HCT116 (cell line): ENCODE measurements at regions not wholly inside any gene's neighbourhood (a gene's known extent, or its start where the extent isn't known, plus 50 kb on each side); places are given as distances from the start of the nearest gene placed in this dataset.

Source experiments
- ATAC-seq: fragments of 200-7000 bp; cut with Tn5 transposase; 2 replicates; pipeline ENCODE4 v1.9.1; 2020; ENCODE audit warnings: mild to moderate bottlenecking, moderate library complexity
- BruUV-seq: library from RNA; stranded (reverse); fragments of 400-500 nt; replicated peaks from 2 replicates; lab custom pipeline; 2021; lab: Mats Ljungman, UMichigan
- CTCF ChIA-PET: fragments of 300-600 bp; sonication (Branson Sonifier 250); formaldehyde crosslinking; loops from one replicate; lab custom pipeline; 2021; ENCODE audit warnings: antibody characterized with exemption; lab: Charles Lee
- POLR2A ChIA-PET: fragments of 300-600, 350-600 bp; sonication (Branson Sonifier 250); formaldehyde crosslinking; loops from one replicate; lab custom pipeline; 2021; ENCODE audit warnings: antibody characterized with exemption; lab: Charles Lee
- RAD21 ChIA-PET, 2 experiments: fragments of 300-600 bp; sonication (Branson Sonifier 250); formaldehyde crosslinking; loops; one replicate each; lab custom pipeline; 2023; ENCODE audit warnings: low total read pairs in 2 of 2; ENCODE audit not compliant: uncharacterized antibody in 2 of 2, unreplicated experiment in 2 of 2, low non-redundant PET in 1 of 2; lab: Charles Lee
- DNase-seq: peaks from one replicate; pipeline ENCODE4 v3.0.0-alpha.2; 2010; ENCODE audit warnings: low read depth, low spot score
- H2AFZ ChIP-seq: fragments of 200-600 bp; shearing (Covaris generic), sonication (generic); 2 replicates; pipeline ENCODE4 v1.6.1; 2017; ENCODE audit warnings: low read depth, mixed run types, mixed read lengths, antibody characterized with exemption, low read length; ENCODE audit not compliant: poor library complexity, severe bottlenecking
- H3K27ac ChIP-seq: 2 replicates; pipeline ENCODE4 v1.5.1; 2012; ENCODE audit warnings: low read depth, low read length
- H3K27me3 ChIP-seq: fragments of 200-600 bp; sonication (generic); 2 replicates; pipeline ENCODE4 v1.6.1; 2016; ENCODE audit warnings: mixed run types, low read length, mixed read lengths; ENCODE audit not compliant: insufficient read depth
- H3K36me3 ChIP-seq, 2 experiments: fragments of 200-500 bp in 1 of 2; fragments of 200-600 bp in 1 of 2; sonication (Bioruptor generic) in 1 of 2; sonication (generic) in 1 of 2; 2 replicates each; pipeline versions ENCODE4 v1.5.1 to v1.6.1; 2014 to 2016; ENCODE audit warnings: low read length in 2 of 2, inconsistent platforms in 1 of 2, mixed read lengths in 1 of 2, mixed run types in 1 of 2; ENCODE audit not compliant: insufficient read depth in 2 of 2, control insufficient read depth in 1 of 2
- H3K4me1 ChIP-seq, 2 experiments: fragments of 200-600 bp in 1 of 2; sonication (generic) in 1 of 2; 2 replicates each; pipeline versions ENCODE4 v1.5.1 to v1.6.1; 2012 to 2017; ENCODE audit warnings: low read length in 2 of 2, inconsistent platforms in 1 of 2, mild to moderate bottlenecking in 1 of 2, mixed read lengths in 1 of 2, mixed run types in 1 of 2, moderate library complexity in 1 of 2; ENCODE audit not compliant: insufficient read depth in 2 of 2, control insufficient read depth in 1 of 2
- H3K4me2 ChIP-seq: fragments of 200-600 bp; sonication (generic); 2 replicates; pipeline ENCODE4 v1.6.1; 2017; ENCODE audit warnings: mixed run types, low read length, mixed read lengths
- H3K4me3 ChIP-seq, 2 experiments: fragments of 200-600 bp in 1 of 2; sonication (generic) in 1 of 2; replicated peaks in 1 of 2; 2 replicates each; pipeline ENCODE4 v1.5.1; 2011 to 2016; ENCODE audit warnings: low read length in 2 of 2, control low read depth in 1 of 2, low read depth in 1 of 2, mild to moderate bottlenecking in 1 of 2, mixed read lengths in 1 of 2, mixed run types in 1 of 2
- H3K79me2 ChIP-seq: fragments of 200-600 bp; sonication (generic); 2 replicates; pipeline ENCODE4 v1.6.1; 2017; ENCODE audit warnings: mild to moderate bottlenecking, mixed run types, low read length, moderate library complexity, mixed read lengths; ENCODE audit not compliant: insufficient read depth
- H3K9ac ChIP-seq: fragments of 200-600 bp; sonication (generic); 2 replicates; pipeline ENCODE4 v1.6.1; 2016; ENCODE audit warnings: low read length, mixed read lengths
- H3K9me2 ChIP-seq: fragments of 200-600 bp; sonication (generic), shearing (Covaris generic); 2 replicates; pipeline ENCODE4 v1.6.1; 2017; ENCODE audit warnings: mixed run types, mild to moderate bottlenecking, moderate library complexity; ENCODE audit not compliant: insufficient read depth
- H3K9me3 ChIP-seq, 2 experiments: fragments of 200-500 bp in 1 of 2; fragments of 200-600 bp in 1 of 2; sonication (Bioruptor generic) in 1 of 2; sonication (generic) in 1 of 2; 2 replicates each; pipeline ENCODE4 v1.6.1; 2014 to 2017; ENCODE audit warnings: low read length in 2 of 2, mixed read lengths in 2 of 2, inconsistent platforms in 1 of 2, low read depth in 1 of 2, mild to moderate bottlenecking in 1 of 2, mixed run types in 1 of 2, moderate library complexity in 1 of 2; ENCODE audit not compliant: control insufficient read depth in 1 of 2, insufficient read depth in 1 of 2
- H4K20me1 ChIP-seq: fragments of 200-600 bp; sonication (generic), shearing (Covaris generic); 2 replicates; pipeline ENCODE4 v1.6.1; 2017; ENCODE audit warnings: mixed run types, mild to moderate bottlenecking, moderate library complexity; ENCODE audit not compliant: insufficient read depth
- ATF3 ChIP-seq: IDR thresholded peaks from 2 replicates; pipeline ENCODE4 v1.6.1; 2012
- CBX3 ChIP-seq: IDR thresholded peaks from 2 replicates; pipeline ENCODE4 v1.6.1; 2012; ENCODE audit warnings: low read depth
- CEBPB ChIP-seq: IDR thresholded peaks from 2 replicates; pipeline ENCODE4 v1.6.1; 2012; ENCODE audit warnings: low read depth
- EGR1 ChIP-seq: IDR thresholded peaks from 2 replicates; pipeline ENCODE4 v1.6.1; 2012; ENCODE audit warnings: low read depth
- ELF1 ChIP-seq: IDR thresholded peaks from 2 replicates; pipeline ENCODE4 v1.6.1; 2012; ENCODE audit warnings: low read depth, borderline replicate concordance
- EZH2 ChIP-seq: fragments of 200-600 bp; sonication (generic); IDR thresholded peaks from 2 replicates; pipeline ENCODE4 v1.6.1; 2017; ENCODE audit warnings: antibody characterized with exemption, mixed run types
- EZH2phosphoT487 ChIP-seq: fragments of 200-600 bp; IDR thresholded peaks from 2 replicates; pipeline ENCODE4 v1.6.1; 2018; ENCODE audit warnings: antibody characterized with exemption, borderline replicate concordance
- MAX ChIP-seq: IDR thresholded peaks from 2 replicates; pipeline ENCODE4 v1.6.1; 2012
- POLR2A ChIP-seq: IDR thresholded peaks from 2 replicates; pipeline ENCODE4 v1.7.0; 2011; ENCODE audit warnings: borderline replicate concordance; ENCODE audit not compliant: insufficient read depth, insufficient read length; ENCODE audit errors: extremely low read depth
- POLR2AphosphoS5 ChIP-seq: IDR thresholded peaks from 2 replicates; pipeline ENCODE4 v1.6.1; 2011; ENCODE audit warnings: mild to moderate bottlenecking, low read depth, low read length, moderate library complexity
- RAD21 ChIP-seq: IDR thresholded peaks from 2 replicates; pipeline ENCODE4 v1.6.1; 2012; ENCODE audit warnings: low read depth, mild to moderate bottlenecking
- SIN3A ChIP-seq: IDR thresholded peaks from 2 replicates; pipeline ENCODE4 v1.6.1; 2012; ENCODE audit warnings: low read depth
- SP1 ChIP-seq: IDR thresholded peaks from 2 replicates; pipeline ENCODE4 v1.6.1; 2012; ENCODE audit warnings: low read depth
- SRF ChIP-seq: IDR thresholded peaks from 2 replicates; pipeline ENCODE4 v1.6.1; 2012; ENCODE audit warnings: low read depth
- TCF7L2 ChIP-seq: IDR thresholded peaks from 2 replicates; pipeline ENCODE4 v1.7.0; 2011; ENCODE audit warnings: borderline replicate concordance, inconsistent platforms; ENCODE audit not compliant: insufficient read depth, insufficient read length; ENCODE audit errors: extremely low read depth
- ZBTB33 ChIP-seq: IDR thresholded peaks from 2 replicates; pipeline ENCODE4 v1.6.1; 2011; ENCODE audit warnings: mild to moderate bottlenecking, low read length, moderate library complexity; ENCODE audit not compliant: insufficient replicate concordance; ENCODE audit errors: extremely low read depth
- ZFX ChIP-seq: fragments of 450-650 bp; IDR thresholded peaks from 2 replicates; pipeline ENCODE4 v1.6.1; 2017
- ZNF274 ChIP-seq: fragments of 200-500 bp; sonication (Bioruptor generic); IDR thresholded peaks from 2 replicates; pipeline ENCODE4 v1.6.1; 2014; ENCODE audit warnings: mild to moderate bottlenecking, low read depth, low read length, inconsistent platforms
- intact Hi-C: fragments of 100-400 bp; cut with micrococcal nuclease; formaldehyde crosslinking; loops from 2 replicates; pipeline ENCODE4 v1.10.0; 2022
- TF ChIP-seq, protein P1 (sequence below), 3 experiments: fragments of 200-600 bp in 1 of 3; sonication (generic) in 1 of 3; IDR thresholded peaks in 2 of 3; conservative IDR thresholded peaks in 1 of 3; 2 replicates each; pipeline ENCODE4 v1.5.1; 2012 to 2017; ENCODE audit warnings: low read depth in 2 of 3, low read length in 2 of 3, antibody characterized with exemption in 1 of 3, borderline replicate concordance in 1 of 3, control low read depth in 1 of 3, mild to moderate bottlenecking in 1 of 3, mixed read lengths in 1 of 3, mixed run types in 1 of 3, moderate library complexity in 1 of 3; ENCODE audit not compliant: insufficient read depth in 1 of 3
- TF ChIP-seq, protein P2 (sequence below): IDR thresholded peaks from 2 replicates; pipeline ENCODE4 v1.6.1; 2012; ENCODE audit warnings: low read depth

GRCh38 chr14:106209755-106210154 is 683.4 kb downstream of the TMEM121 start:
- ChIA-PET POLR2A (no interaction called here), RAD21 (interaction anchor here in 1 of 2 experiments (0.7 kb wide), 1 partner anchor 259 kb away, joined by 3 read pairs; no protein-coding TSS in a partner anchor)

More at GRCh38 chr14:106209755-106210154, 683.4 kb downstream of the TMEM121 start:
- H3K79me2 ChIP-seq: no peaks in the 10 kb centered on the region
- peaks cover 0 to 3% of the 10 kb centered on the region in 2 experiments; a peak in 1 of 4 replicates for H3K9me3 ChIP-seq
- no peak for ATAC-seq
- H3K4me3 ChIP-seq: no peak overlapping the region
- H3K9me2 ChIP-seq: no peaks in the 10 kb centered on the region
- TF ChIP-seq EZH2phosphoT487 (no peak), EZH2 (no peak), SRF (no peak), POLR2A (no peak), CEBPB (no peak), TCF7L2 (no peak), RAD21 (no peak), POLR2AphosphoS5 (no peak), ZFX (no peak), MAX (no peak), ELF1 (no peak), ATF3 (no peak), SIN3A (no peak), SP1 (no peak), EGR1 (no peak), ZBTB33 (no peak), ZNF274 (no peak), CBX3 (no peak)
- TF ChIP-seq, protein P1, sequence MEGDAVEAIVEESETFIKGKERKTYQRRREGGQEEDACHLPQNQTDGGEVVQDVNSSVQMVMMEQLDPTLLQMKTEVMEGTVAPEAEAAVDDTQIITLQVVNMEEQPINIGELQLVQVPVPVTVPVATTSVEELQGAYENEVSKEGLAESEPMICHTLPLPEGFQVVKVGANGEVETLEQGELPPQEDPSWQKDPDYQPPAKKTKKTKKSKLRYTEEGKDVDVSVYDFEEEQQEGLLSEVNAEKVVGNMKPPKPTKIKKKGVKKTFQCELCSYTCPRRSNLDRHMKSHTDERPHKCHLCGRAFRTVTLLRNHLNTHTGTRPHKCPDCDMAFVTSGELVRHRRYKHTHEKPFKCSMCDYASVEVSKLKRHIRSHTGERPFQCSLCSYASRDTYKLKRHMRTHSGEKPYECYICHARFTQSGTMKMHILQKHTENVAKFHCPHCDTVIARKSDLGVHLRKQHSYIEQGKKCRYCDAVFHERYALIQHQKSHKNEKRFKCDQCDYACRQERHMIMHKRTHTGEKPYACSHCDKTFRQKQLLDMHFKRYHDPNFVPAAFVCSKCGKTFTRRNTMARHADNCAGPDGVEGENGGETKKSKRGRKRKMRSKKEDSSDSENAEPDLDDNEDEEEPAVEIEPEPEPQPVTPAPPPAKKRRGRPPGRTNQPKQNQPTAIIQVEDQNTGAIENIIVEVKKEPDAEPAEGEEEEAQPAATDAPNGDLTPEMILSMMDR (IDR thresholded peaks at IDR 0.05 in 2 of 3, conservative IDR thresholded peaks at IDR 0.05 in 1 of 3; ENCODE audit: borderline replicate concordance in 1 of 3, insufficient read depth in 1 of 3, low read depth in 2 of 3, low read length in 2 of 3): no peak
- TF ChIP-seq, protein P2, sequence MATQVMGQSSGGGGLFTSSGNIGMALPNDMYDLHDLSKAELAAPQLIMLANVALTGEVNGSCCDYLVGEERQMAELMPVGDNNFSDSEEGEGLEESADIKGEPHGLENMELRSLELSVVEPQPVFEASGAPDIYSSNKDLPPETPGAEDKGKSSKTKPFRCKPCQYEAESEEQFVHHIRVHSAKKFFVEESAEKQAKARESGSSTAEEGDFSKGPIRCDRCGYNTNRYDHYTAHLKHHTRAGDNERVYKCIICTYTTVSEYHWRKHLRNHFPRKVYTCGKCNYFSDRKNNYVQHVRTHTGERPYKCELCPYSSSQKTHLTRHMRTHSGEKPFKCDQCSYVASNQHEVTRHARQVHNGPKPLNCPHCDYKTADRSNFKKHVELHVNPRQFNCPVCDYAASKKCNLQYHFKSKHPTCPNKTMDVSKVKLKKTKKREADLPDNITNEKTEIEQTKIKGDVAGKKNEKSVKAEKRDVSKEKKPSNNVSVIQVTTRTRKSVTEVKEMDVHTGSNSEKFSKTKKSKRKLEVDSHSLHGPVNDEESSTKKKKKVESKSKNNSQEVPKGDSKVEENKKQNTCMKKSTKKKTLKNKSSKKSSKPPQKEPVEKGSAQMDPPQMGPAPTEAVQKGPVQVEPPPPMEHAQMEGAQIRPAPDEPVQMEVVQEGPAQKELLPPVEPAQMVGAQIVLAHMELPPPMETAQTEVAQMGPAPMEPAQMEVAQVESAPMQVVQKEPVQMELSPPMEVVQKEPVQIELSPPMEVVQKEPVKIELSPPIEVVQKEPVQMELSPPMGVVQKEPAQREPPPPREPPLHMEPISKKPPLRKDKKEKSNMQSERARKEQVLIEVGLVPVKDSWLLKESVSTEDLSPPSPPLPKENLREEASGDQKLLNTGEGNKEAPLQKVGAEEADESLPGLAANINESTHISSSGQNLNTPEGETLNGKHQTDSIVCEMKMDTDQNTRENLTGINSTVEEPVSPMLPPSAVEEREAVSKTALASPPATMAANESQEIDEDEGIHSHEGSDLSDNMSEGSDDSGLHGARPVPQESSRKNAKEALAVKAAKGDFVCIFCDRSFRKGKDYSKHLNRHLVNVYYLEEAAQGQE: no peak
- TF ChIP-seq, all 23 proteins: peak for 0
- no peak overlapping the region for H3K4me2 ChIP-seq
- H2AFZ ChIP-seq: no peak overlapping the region
- CTCF ChIA-PET: interaction anchor here (2.2 kb wide), 1 partner anchor 259 kb away, joined by 18 read pairs; no protein-coding TSS in a partner anchor
- H4K20me1 ChIP-seq: no peaks in the 10 kb centered on the region
- no peaks in the 10 kb centered on the region for H3K27me3 ChIP-seq
- H3K9ac ChIP-seq: no peak overlapping the region
- BruUV-seq: no TSS peak
- intact Hi-C loops: no loop called here
- no peak overlapping the region for H3K27ac ChIP-seq
- DNase-seq: no peak
- H3K36me3 ChIP-seq: no peaks in the 10 kb centered on the region
- H3K4me1 ChIP-seq: no peaks in the 10 kb centered on the region
